Superior temporal gyrus (tissue), 1 donor: ENCODE measurements at regions not wholly inside any gene's neighbourhood (a gene's known extent, or its start where the extent isn't known, plus 50 kb on each side); places are given as distances from the start of the nearest gene placed in this dataset.
"Not testable (repeated sequence)": the region's sequence is repeated elsewhere in the genome, so short reads cannot be mapped to it uniquely, and the experiment has no call there.

ENCODE experiments used
- DNase-seq: peaks from one replicate; pipeline ENCODE4 v3.0.0-alpha.2; 2016; ENCODE audit errors: extremely low spot score

DNA sequence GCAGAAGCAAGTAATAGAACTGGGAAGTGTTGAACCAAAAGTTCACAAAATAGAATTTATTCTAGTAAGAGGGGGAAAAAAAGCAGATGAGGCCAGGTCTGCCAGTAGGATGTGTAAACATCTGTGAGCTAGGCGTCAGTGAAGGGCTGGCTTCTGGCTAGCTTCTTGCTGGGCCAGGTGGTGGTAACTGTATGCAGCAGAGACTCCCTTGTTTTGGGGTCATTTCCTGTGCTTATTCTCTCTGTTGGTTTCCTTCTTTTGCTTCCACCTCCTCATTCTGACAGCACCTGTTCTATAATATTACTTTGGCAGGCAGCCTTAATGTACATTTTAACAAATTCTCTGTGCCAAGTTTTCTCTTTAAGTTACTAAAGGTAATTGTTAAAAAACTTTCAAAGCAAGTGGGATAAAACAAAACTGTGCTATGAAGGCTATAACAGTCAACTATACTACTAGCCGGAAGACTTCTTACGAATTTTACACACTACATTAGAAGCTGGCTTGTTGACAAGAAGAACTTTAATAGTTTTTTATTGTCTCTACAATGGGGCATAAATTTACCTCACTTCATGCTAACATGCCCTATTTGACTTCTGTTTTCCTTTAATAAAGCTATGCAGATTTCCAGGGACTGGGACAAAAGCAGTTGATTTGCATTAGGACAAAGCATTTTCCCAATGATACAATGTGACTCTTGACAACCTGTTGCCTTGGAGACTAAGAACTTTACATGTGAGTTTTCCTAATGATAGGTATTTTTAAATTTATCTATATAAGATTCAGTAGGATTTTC, 318.8 kb upstream of the NAALADL2 start:
- DNase-seq, result no peak

DNA sequence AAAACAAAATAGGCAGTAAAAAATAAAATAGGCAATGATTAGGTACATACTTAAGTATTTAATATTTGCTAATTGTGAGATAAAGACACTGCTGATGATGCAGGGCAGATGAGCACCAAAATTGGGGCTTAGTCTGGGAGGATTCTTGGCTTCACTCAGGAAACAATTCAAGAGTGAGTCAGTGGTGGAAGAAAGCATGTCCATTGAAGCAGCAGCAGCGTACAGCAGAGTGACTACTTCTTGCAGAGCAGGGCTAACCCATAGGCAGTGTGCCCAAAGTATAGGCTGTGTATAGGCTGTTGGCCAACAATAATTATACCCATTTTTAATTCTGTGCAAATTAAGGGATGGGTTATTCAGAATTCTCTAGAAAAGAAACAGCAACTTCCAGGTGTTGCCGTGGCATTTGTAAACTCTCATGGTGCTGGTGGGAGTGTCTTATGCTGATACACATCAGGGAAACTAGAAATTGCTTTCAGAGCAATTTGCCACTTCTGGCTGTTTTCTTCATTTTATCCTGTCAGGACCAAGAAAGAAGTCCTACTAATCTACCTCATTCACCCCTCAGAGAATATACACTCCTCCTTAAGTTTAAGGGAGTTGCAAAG, 317.3 kb upstream of the NAALADL2 start:
- DNase-seq, result no peak

DNA sequence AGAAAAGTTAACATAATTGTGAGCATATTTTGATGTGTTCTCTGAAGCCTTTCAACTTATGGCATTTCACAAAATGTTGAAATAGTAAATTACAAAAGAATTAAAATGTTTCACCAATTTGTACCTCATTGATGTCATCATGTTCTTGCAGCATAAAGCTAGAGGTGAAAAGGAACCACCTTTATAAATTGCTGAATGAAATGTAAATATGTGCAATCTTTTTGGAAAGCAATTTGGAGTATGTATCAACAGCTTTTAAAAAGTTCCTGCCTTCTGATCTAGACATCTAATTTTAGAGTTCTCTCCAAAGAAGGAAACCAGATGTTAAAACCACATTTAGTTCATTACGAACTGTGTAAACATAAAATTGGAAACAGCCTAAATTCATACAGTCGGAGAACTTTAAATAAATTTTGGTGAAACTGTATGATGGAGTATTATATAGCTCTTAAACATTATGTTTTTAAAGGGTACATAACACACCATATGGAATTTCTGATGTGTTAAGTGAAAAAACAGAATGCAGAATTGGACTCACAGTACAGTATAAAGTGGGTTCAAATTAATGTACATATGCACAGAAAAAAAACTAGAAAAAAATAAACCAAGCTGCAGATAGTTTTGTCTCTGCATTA, 311.2 kb upstream of the NAALADL2 start:
- no peak for DNase-seq

DNA sequence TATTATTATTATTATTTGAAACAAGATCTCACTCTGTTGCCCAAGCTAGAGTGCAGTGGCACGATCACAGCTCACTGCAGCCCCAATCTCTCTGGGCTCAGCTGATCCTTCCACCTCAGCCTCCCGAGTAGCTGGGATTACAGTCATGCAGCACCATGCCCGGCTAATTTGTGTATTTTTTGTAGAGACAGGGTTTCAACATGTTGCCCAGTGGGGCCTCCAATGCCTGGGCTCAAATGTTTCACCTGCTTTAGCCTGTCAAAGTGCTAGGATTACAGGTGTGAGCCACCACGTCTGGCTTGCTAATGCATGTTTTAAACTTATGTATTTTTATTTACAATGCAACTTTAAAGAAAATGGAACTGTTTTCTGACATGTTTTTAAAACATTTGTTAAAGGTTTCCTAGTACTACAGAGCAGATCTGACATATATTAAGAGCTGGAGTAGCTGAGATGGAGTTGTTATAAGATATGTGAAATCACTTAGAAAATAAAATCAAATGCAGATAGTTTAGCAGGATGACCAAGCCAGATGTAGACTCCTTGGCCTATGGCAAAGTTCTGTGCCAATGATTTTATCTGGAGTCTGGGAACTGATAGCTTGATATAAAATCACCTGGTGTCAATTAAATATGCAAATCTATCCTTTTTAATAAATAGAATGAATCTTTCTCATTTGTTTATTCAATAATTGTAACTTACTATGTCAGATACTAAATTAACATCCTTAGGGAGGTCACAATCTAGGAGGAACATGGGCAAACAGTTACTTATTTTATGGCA, 310.1 kb upstream of the NAALADL2 start:
- DNase-seq, result no peak

DNA sequence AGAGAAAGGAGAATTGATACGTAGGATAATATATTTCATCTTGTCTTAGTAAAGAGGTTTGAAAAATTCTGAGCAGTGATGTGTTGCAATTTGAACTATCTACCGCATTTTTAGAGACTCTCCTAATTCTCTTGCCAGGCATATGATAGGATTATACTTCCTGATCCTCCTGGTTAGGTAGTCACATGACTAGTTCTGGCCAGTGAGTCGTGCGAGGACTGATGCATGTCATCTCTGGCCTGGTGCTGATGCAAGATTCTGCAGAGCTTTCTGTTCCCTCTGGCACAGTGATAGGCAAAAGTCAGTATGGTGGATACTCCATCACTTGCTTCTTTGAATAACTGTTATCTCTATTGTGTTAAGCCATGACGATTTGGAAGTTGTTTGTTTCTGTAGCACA, 277.6 kb upstream of the NAALADL2 start:
- DNase-seq, result no peak

DNA sequence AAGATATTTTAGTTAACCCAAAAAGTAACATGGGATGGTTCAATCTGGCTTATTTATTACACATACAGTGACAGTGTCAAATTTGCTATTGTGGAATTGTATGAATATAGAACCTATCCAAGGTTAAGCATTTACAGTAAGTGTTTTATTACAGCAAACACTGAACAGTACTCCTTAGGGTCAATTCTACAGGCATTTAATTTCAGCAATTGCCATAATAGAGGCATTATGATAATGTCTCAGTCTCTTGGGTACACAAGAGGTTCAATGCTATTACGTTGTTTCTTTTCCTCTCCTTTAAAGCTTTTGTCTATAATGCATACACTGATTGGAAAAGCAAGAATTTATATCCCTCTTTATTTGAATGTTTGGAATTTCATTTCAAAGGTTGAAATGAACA, 275.7 kb upstream of the NAALADL2 start:
- no peak for DNase-seq

DNA sequence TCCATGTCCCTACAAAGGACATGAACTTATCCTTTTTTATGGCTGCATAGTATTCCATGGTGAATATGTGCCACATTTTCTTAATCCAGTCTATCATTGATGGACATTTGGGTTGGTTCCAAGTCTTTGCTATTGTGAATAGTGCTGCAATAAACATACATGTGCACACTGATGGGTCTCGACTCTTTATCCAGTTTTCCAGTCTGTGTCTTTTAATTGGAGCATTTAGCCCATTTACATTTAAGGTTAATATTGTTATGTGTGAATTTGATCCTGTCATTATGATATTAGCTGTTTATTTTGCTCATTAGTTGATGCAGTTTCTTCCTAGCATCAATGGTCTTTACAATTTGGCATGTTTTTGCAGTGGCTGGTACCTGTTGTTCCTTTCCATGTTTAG, 272.0 kb upstream of the NAALADL2 start:
- not testable (repeated sequence) for DNase-seq

DNA sequence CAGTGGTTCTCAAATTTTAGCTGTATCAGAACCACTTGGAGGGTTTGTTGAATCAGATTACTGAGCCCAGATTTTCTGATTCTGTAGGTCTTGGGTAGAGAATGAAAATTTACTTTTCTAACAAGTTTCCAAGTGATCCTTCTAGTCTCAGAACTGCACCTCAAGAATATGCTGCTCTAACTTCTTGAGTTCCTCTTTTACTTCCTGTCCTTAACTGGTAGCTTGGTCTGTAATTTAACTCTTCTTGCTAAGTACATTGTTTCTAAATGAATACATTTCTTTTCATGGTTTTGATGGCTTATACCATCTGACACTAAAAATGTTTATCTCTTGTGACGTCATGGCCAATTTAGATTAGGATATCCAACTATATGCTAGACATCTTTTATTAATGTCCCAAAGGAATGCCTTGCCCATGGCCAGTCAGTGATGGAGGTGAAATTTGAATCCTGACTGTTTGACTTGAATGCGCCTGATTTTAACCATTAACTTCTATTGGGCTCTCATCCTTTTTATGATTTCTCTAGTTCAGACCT, 262.6 kb upstream of the NAALADL2 start:
- DNase-seq, result no peak

DNA sequence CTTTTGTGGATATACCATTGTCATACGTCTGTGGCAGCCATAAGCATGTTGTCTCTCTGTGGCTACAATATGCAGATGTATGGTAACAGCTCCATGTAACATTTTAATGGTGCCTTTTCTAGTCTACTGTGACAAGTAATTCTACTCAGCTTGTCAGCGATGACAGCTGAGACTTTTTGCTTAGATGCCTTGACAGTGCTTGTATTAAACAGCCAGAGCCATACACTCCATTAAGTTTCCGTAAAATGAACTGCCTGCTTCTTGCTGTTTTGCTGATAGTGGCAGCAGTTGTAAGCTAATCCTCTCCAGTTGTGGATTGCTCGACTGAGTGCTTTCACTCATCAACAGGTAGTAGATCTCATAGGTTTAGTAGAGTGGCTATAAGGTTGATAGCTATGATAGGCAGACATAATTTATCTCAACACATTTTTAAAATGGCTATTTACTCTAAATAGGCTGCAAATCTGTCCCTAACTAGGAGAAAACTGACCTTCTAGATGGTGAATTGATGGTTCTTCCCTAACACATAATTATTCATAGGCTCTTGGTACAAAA, 260.2 kb upstream of the NAALADL2 start:
- no peak for DNase-seq

DNA sequence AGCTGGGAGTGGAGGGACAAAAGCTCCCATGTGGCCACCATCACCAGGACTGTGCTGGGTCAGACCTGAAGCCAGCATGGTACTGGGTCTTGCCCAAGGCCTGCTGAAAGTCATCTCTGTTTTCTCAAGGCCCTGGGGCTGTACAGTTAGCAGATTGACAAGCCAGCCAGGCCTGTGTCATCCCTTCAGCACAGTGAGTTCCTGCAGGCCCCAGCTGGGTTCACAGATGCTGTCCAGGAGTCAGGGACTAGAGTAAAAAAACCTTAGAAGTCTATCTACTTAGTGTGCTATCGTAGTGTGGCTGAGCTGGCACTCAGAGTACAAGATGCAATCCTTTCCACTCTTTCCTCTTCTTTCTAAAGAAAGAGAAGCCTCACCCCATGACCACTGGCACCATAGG, 246.0 kb upstream of the NAALADL2 start:
- DNase-seq, result no peak

DNA sequence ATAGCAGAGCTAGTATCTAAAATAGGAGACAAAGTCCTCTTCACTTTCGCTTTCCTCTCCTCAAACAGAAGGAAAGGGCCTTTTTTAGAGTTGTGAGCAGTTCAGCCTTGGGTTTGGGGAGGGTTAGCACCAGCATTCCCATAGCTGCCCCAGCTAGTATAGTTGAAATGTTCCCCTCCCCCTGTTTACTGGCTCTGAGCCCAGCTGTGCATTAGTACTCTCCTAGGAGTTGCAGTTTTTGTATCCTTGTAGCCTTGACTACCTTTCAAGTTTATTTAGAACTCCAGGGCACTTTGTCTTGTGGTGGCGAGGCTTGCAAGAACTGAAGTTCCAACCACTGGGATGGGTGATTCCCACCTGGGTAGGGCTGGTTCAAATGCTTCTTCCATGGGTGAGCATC, 245.1 kb upstream of the NAALADL2 start:
- no peak for DNase-seq

DNA sequence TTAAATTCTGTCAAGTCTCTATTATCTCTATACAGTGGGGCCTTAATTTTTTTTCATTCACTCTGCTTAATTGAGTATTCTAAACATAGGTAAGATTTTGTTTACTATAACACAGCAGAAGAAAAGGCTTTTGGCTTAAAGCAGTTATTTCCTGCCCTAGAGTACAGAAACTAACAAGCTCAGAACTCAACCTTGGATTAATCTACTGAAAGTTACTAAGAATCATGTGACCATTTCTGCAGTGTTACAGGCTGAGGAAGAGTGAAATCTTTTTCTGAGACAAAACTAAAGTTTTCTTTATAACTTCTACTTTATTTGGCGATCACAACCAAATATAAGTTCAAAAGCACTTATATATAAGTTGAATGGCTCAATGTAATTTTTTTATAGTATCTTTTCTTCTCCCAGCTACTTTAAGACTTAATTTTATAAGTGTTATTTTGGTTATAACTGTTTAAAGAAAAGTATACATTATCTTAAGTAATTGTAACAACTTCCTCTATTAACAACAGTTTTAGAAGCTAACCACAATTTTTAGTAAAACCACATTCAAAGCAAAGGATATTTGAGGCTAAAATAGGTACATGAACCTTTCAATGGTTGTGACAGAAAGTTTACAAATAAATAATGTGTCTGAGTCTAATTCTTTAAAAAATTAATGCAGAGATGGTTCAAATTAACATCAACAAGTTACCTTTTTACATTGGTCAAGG, 240.6 kb upstream of the NAALADL2 start:
- DNase-seq, result no peak

DNA sequence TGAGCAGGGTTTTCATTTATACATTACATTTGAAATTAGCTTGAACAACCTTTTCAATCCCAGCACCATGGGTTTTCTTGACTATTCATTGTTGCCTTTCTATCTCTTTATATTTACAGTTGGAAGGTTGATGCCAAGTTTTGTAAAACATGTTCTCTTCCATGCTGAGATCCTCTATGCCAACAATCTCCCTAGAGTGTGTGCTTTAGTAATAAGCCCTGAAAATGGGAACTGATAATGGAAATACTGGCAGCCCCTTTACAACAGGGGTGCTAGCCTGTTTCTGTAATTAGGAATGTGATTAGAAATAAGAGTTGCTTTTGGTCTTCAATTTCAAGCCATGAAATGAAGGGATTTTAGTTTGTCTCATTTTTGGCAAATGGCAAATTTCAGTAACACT, 239.9 kb upstream of the NAALADL2 start:
- DNase-seq, result no peak

DNA sequence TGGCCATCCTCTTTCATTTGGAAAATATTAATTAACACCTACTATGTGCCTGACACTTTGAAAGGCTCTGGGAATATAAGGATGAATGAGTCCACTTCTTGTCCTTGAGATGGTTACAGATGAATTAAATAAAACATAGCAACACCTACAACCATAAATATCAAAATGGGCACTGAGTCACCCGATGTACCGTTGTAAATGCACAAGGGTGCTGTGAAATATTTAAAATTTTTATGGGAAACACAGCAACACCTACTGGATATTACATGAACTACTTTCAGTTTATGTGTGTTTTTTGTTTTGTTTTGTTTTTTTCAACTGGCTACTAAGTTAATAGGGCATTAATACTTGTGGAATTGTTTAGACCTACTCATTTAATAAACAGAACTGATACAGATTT, 239.0 kb upstream of the NAALADL2 start:
- DNase-seq, result no peak

DNA sequence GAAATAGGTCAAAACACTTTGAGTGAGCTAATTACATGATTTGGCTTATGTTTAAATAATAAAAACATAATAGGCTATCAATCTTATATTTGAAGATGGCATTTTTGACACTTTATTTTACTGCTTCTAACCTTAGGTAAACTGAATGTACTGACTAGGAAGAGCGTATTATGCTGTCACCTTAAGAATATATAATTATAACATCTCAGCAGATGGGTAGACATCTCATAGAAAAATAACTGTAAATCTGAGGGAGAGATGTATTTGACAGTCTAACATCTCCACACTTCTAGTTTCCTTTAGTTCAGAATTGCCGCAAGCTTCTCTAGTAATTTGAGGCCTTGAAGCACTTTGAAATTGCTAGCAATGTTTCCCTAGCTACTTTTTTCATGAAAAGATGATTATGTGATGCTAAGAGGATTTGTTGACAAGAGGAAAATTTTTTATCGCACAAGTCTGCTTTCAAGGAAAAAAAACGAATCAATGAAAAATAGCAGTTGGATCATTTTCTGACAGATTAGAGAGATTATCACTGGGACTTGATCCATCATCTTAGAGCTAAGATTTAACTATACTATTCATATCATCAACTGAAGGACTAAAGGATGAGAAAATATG, 238.2 kb upstream of the NAALADL2 start:
- DNase-seq, result no peak

DNA sequence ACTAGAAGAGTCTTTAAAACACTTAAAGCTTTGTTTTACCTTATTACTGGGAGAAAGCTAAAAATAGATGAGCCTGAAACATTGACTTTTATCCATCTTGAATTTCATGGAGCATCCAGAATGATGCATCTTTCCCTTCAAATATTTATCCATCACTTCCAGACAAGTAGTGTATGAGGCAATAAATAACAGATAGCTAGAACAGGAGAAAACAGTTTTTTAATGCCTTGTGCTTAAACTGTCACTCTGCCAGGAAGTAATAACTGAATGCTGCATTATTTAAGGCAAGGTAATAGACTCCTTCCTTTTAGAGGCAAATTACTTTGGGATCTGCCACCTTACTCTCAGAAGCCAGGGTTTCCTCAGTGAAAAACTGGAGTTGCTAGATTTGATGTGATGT, 225.8 kb upstream of the NAALADL2 start:
- no peak for DNase-seq

DNA sequence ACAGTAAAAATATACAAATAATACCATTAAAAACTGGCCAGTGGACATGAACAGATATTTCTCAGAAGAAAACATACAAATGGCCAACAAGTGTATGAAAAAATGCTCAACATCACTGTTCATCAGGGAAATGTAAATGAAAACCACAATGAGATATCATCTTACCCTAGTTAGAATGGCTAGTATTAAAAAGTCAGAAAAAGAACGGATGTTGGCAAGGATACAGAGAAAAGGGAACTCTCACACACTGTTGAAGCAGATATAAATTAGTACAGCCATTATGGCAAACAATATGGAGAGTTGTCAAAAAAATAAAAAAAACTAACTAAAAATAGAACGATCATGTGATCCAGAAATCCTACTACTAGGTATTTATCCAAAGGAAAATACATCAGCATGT, 222.7 kb upstream of the NAALADL2 start:
- no peak for DNase-seq

DNA sequence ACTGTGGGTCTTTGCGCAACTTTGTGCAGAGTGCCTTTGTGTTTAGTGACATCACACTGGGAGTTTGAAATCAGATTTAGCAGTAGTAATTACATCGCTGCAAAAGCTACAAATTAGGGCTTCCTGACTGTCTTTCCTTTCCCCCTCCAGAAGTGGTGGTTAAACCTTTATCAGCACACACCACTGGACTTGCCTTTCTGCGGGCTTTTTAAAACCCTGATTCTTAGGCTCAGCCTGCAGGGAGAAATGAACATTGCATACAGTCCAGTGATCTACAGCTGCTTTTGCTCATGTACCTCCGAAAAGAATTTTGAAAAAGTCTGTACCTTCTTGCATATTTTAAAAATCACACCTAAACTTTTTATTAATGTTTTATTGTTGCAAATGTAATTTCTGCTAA, 219.7 kb upstream of the NAALADL2 start:
- DNase-seq, result no peak

DNA sequence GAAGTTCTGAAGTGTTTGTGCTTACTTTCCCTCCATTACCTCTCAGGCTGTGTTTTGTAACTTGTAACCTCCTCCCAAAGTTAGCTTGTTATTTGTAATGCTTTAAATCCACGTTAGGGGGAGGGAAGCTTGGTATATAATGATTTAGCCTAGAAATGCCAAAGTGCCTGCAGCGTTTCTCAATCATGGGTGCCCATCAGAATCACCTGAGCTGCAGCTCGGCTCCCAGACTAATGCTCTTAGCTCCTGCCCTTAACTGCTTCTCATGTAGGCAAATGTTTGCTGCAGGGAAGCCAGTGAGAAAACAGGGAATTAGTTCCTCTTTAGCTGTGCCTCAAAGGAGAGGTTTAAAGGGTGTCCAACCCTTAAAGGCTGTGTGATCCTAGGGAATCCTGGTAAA, 219.2 kb upstream of the NAALADL2 start:
- no peak for DNase-seq

DNA sequence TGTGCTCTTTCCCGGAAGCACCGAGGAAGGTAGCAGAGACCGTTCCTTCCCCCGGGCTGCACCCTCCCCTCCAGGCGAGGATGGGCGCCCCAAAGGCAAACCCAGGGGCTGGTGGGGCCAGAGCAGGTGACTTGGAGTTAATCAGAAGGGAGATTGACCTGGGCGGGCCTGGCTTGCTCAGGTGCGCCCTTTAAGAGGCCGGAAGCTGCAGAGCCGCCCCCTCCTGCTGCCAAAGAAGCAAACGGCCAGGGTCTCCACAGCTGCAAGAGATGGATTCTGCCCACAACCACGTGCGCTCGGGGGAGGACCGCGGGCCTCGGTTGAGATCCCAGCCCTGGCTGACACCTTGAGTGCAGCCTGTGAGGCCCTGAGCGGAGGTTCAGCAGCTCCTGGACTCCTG, 218.2 kb upstream of the NAALADL2 start:
- DNase-seq, result no peak

DNA sequence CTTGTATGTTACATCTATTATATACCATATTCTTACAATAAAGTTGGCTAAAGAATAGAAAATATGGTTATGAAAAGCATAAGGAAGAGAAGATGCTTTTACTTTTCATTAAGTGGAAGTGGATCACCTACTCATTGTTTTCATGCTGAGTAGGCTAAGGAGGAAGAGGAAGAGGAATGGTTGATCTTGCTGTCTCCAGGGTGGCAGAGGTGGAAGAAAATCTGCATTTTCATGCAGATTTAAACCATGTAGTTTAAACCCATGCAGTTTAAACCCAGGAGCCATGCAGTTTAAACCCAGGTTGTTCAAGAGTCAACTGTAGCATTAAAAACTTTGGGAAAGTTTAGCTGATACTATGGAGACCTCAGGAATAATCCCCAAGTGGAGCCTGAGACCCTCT, 214.8 kb upstream of the NAALADL2 start:
- DNase-seq, result no peak
